GM21576 (cell line): ENCODE measurements at regions not wholly inside any gene's neighbourhood (a gene's known extent, or its start where the extent isn't known, plus 50 kb on each side); places are given as distances from the start of the nearest gene placed in this dataset.
A peak's percentile ranks its signal among the peaks of the same experiment; 100 is the strongest.

ENCODE experiments used
- ATAC-seq: cut with Tn5 transposase; IDR thresholded peaks from one replicate; pipeline ENCODE4 v1.9.1; 2021; ENCODE audit warnings: mild to moderate bottlenecking, moderate library complexity; ENCODE audit not compliant: unreplicated experiment

GRCh38 chr12:125643055-125643454 is 577.8 kb downstream of the AACS start:
- no peak for ATAC-seq

- no peak for ATAC-seq
Measured at GRCh38 chr12:125645724-125646123, 580.5 kb downstream of the AACS start.

- no peak for ATAC-seq
Measured at GRCh38 chr12:125650587-125650986, 585.4 kb downstream of the AACS start.

GRCh38 chr12:125651625-125652024 is 586.4 kb downstream of the AACS start:
- ATAC-seq = no peak

GRCh38 chr12:125652681-125653080 is 587.4 kb downstream of the AACS start:
- no peak for ATAC-seq

- ATAC-seq = no peak
Measured at GRCh38 chr12:125657681-125658080, 592.4 kb downstream of the AACS start.

- ATAC-seq = no peak
Measured at GRCh38 chr12:125674554-125675338, 609.5 kb downstream of the AACS start.

- ATAC-seq = no peak
Measured at GRCh38 chr12:125676366-125676765, 611.1 kb downstream of the AACS start.

GRCh38 chr12:125677829-125678228 is 612.6 kb downstream of the AACS start:
- ATAC-seq = no peak

GRCh38 chr12:125678589-125678993 is 613.4 kb downstream of the AACS start:
- no peak for ATAC-seq

GRCh38 chr12:125683748-125684381 is 618.6 kb downstream of the AACS start:
- ATAC-seq = peak; percentile 92

- no peak for ATAC-seq
Measured at GRCh38 chr12:125684968-125685790, 619.9 kb downstream of the AACS start.

GRCh38 chr12:125685915-125686314 is 620.7 kb downstream of the AACS start:
- ATAC-seq = no peak

- no peak for ATAC-seq
Measured at GRCh38 chr12:125687403-125687802, 622.2 kb downstream of the AACS start.

GRCh38 chr12:125687820-125688219 is 622.6 kb downstream of the AACS start:
- ATAC-seq = no peak

- ATAC-seq = no peak
Measured at GRCh38 chr12:125688223-125688622, 623.0 kb downstream of the AACS start.

GRCh38 chr12:125688881-125689280 is 623.6 kb downstream of the AACS start:
- ATAC-seq = no peak

GRCh38 chr12:125689576-125690410 is 624.6 kb downstream of the AACS start:
- ATAC-seq = no peak

GRCh38 chr12:125690841-125691240 is 625.6 kb downstream of the AACS start:
- no peak for ATAC-seq

- ATAC-seq = no peak
Measured at GRCh38 chr12:125696054-125696453, 630.8 kb downstream of the AACS start.

- no peak for ATAC-seq
Measured at GRCh38 chr12:125704803-125705202, 639.6 kb downstream of the AACS start.
